NCI-H1048 (cell line): ENCODE measurements at regions not wholly inside any gene's neighbourhood (a gene's known extent, or its start where the extent isn't known, plus 50 kb on each side); places are given as distances from the start of the nearest gene placed in this dataset.
"Not testable (repeated sequence)": the region's sequence is repeated elsewhere in the genome, so short reads cannot be mapped to it uniquely, and the experiment has no call there.

ENCODE experiments used
- DNase-seq: peaks from one replicate; lab custom pipeline; 2025; lab: John Stamatoyannopoulos, UW

DNA sequence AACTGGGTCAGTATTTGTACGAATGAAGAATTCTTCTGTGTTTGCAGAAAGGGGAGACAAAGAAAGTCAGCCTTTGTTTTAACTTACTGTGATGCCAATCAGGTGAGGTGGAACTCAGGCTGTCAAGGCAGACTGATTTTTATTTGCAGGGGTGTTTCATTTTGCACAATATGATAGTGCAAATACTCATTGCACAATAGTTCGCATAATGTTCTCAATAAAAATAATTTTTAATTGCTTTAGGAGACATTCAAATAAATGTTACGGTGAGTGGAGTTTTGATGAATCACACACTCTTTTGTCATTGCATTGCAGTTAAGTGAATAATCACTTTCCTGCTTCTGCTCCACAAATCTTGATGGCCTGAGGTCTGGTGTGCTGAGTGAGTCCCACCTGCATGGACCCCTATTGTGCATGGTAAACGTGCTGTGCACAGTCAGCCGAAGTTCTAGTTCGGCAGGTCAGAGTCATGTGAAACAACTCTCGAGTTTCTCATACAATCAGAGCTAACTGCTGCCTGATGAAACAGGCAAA lies 141.3 kb upstream of the FZD8 start:
- no peak for DNase-seq

DNA sequence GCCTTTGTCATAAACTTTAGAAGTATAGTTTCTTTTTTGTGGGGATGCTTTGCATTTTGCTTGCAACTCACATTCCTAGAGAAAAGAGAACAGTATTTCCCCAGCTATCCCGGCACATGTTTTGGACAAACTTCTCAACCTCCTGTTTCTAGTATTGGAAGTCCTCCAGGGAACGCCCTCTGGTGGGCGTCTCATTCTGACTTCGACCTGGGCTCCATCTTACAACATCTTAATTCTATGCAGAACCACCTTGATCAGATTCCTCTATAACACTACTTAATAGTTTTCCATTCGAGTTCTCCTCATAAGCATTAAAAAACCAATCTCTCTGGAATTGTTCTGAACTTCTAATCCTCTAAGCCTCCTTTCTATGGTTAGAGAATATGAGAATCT lies 139.5 kb upstream of the FZD8 start:
- no peak for DNase-seq

DNA sequence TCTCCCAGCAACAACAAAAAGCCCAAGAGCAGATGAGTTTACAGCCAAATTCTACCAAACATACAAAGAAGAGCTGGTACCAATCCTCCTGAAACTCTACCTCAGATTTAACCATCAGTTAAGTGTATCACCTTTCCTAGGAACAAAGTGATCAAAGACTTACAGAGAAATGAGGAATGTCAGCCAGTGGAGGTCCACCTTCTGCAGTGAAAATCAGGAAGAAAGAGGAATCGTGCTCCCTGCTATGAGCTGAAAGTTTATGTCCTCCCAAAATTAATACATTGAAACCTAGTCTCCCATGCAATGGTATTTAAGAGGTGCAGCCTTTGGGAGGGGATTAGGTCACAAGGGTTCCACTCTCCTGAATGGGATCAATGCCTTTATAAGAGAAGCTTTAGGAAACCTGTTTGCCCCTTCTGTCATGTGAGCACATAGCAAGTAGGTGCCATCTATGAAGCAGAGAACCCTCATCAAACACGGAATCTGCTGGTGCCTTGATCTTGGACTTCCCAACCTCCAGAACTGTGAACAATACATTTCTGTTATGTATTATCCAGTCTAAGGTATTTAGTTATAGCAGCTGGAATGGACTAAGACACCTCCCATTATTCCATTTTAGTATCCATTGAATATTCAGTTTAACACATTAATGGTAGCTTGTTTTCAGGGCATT lies 139.0 kb upstream of the FZD8 start:
- DNase-seq = no peak

GRCh38 chr10:35778306-35778705 lies 136.2 kb upstream of the FZD8 start:
- DNase-seq = no peak

- DNase-seq = not testable (repeated sequence)
Measured at GRCh38 chr10:35776557-35776956, 134.5 kb upstream of the FZD8 start.

DNA sequence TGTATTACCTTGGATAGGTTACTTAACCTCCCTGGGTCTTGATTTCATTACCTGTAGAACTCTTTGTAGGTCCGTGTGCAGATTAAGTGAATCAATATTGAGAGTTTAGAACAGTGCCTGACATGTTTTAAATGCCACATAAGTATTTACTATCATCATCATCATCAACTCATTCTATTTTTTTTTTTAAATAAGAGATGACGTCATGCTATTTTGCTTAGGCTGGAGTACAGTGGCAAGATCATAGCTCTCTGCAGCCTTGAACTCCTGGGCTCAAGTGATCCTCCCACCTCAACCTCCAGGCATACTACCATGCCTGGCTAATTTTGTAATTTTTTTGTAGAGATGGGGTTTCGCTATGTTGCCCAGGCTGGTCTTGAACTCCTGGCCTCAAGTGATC lies 132.0 kb upstream of the FZD8 start:
- DNase-seq = no peak

DNA sequence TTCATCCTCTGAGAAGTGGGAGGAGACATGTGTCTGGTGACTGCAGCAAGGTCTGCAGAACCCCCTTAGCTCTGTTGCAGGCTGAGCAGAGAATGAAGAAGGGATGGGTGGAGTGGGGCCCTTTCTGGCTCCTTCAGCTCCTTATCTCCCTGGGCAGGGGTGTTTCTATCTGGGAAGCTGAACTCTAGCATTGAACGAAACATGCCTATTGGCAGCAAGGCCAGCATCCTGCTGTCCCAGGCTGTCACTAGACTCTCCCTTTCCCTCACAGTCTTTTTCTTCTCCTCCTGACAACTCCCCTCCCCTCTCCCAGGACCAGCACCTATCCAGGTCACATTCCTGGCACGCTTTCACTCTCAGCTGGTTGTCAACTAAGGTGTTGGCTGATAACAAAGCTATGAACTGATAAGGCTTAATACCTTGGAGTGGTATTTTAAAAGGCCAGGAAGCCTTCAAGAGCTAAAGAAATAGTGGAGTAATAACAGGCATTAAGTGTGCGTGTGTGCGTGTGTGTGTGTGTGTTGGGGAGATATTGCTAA lies 128.8 kb upstream of the FZD8 start:
- no peak for DNase-seq

GRCh38 chr10:35769795-35770194 lies 127.7 kb upstream of the FZD8 start:
- no peak for DNase-seq

DNA sequence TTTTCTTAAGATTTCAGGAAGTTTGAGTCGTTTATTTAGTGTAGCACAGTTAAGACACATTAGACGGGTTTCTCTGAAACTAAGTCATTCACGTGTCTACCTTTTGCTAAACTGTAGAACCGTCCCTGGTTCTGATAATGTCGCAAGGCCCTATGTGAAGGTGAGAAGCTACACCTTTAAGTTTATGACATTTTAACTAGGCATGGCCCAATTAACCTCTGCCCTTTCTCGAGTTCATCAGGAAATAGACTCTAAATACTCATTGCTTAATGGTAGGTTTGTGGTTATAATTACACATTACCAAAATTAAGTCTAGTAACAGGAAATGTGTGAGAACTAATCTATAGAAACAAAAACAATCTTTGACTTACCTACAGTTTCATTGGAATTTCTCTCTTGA lies 126.6 kb upstream of the FZD8 start:
- DNase-seq = no peak

DNA sequence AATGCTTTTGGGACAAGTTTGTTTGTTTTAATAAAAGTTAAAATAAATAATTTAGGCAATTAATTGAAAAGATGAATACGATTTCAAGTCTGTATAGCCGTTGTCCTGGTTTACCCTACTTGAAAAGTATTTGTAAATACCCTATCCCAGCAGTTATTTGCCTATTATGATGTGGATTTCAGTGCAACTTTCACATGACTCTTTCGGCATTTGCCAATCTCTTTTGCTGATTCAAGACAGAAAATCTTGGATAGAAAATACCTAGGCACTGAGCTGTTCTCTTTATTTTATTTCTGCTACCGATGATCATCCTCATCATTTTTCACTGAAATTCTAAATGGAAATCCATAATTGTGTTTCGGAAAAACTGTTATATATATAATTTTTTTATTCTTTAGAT lies 125.9 kb upstream of the FZD8 start:
- DNase-seq = no peak

DNA sequence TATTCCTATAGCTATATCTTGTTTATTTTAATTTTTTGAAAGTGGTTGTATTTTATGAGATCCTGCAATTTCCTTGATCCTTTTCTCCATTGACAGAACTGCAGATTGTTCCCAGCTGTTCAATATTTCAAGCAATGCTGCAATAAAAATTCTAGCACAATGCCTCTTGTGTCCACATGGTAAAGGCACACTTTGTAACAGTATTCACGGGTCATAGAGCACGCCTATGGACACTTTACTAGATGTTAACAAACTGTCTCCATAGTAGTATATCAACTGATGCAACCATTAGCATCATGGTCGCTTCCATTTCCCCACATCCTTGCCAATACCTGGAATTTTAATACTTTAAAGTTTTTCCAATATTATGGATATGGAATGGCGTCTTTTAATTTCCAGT lies 123.9 kb upstream of the FZD8 start:
- no peak for DNase-seq

GRCh38 chr10:35765066-35765527 lies 123.0 kb upstream of the FZD8 start:
- no peak for DNase-seq

DNA sequence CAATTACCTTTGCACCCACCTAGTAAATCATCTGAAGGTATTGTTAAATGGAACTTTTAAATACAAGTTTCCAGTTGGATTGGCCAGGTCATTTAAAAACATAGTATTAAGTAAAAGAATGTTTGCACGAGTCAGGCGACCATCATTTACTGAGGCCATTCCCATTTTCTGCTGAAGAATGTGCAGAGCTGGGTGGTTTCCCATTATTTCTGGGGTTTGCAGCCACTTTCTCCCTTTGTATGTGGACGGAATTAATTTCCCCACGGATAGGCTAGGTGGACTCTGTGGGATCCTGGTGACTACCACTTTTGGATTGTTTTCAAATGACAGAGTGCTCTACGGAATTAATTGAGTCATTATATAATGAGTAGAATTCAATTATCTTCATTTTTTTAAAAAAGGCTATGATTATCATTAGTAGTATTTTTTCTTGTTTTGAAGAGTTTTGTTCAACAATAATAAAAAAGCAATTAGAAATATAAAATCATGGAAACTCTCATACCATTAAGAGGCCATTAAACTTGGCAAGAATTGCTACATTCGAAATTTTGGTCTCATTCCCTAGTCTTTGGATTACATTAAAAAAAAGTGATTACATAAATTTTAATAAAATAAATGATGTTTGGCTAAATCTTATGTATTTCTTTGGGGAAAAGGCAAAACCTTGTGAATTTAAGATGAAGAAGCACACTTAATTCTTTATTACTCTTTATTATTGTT lies 120.4 kb upstream of the FZD8 start:
- no peak for DNase-seq

GRCh38 chr10:35758076-35758475 lies 116.0 kb upstream of the FZD8 start:
- DNase-seq = no peak

- no peak for DNase-seq
Measured at GRCh38 chr10:35754519-35754918, 112.4 kb upstream of the FZD8 start.

DNA sequence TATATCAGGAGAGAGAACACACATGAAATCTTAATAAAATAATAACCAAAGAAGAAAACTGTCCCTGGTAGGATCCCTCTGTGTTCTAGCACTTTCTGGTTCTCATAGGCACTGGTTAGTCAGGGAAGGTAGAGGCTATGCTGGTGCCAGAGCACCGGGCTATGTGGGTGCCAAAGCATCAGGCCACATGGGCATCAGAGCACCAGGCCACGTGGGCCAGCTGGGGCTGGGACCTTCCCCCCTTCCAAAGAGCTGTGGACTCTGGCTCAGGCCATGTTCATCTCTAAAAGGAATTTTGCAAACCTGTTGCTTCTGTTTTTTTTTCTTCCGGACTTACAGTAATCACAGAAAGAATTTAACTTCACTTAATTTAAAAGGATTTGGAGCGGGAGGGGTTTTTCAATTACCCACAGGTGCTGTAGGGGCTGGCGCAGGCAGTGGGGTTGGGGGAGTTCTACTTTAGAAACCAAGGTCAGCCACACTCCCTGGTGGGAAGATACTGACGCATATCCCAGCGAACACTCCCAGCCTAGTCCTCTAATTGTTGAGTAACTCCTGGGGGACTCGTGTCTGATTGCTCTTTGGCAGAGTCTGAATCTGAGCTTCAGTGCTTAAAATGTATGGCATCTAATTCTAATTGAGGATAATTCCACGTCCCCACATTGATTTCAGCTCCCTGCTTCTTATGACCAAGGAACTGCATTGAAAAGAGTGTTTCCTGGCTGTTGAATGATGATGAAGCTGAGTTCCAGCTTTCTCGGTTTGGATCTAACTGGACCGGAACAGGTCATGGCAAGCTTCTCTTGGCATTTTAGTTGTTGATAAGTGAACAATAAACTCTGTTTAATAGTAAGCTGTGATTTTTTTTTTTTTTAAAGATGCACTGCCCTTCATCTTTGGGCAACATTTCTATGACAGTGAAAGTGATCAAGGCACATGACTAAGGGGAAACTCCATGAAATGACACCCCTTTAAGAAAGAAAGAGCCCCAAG lies 110.7 kb upstream of the FZD8 start:
- no peak for DNase-seq

GRCh38 chr10:35751347-35751746 lies 109.3 kb upstream of the FZD8 start:
- no peak for DNase-seq

GRCh38 chr10:35749230-35749629 lies 107.1 kb upstream of the FZD8 start:
- DNase-seq = no peak

- no peak for DNase-seq
Measured at GRCh38 chr10:35745617-35746403, 103.7 kb upstream of the FZD8 start.

- DNase-seq = no peak
Measured at GRCh38 chr10:35743851-35744250, 101.8 kb upstream of the FZD8 start.

DNA sequence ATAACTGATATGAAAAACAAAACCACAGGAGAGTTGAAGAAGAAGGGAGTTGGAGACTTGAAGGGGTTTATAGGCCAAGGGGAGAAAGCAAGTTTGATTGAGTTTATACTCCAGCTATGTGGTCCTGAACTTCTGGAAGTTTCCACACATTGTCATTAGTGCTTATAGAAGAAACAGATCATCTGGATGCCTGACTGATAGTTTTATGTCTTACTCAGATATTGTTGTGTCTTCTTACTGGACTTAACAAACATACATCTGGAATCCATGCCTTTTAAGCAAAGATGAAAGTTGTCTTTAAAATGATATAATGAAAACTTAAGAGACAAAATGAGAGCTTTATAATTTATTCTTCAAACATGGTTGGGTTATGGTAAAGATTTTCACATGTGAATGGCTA lies 101.3 kb upstream of the FZD8 start:
- no peak for DNase-seq
